WTC11 (cell line): ENCODE measurements at regions not wholly inside any gene's neighbourhood (a gene's known extent, or its start where the extent isn't known, plus 50 kb on each side); places are given as distances from the start of the nearest gene placed in this dataset.

Source experiments
- ATAC-seq: fragments of 200-7000 bp; cut with Tn5 transposase; 2 replicates; pipeline ENCODE4 v1.10.0; 2021; ENCODE audit warnings: mild to moderate bottlenecking, moderate library complexity
- CTCF ChIA-PET: fragments of 300-600 bp; sonication (Branson Sonifier 250); formaldehyde crosslinking; loops from one replicate; lab custom pipeline; 2021; ENCODE audit warnings: antibody characterized with exemption; lab: Charles Lee
- POLR2A ChIA-PET: fragments of 350-600 bp; sonication (Branson Sonifier 250); formaldehyde crosslinking; loops from one replicate; lab custom pipeline; 2021; ENCODE audit warnings: antibody characterized with exemption; lab: Charles Lee
- DNase-seq: peaks from one replicate; pipeline ENCODE4 v3.0.0; 2021; ENCODE audit warnings: low spot score
- H3K27ac Mint-ChIP-seq: 2 replicates; pipeline ENCODE4 v1.8.0; 2021; ENCODE audit warnings: mixed read lengths
- H3K27me3 Mint-ChIP-seq: 2 replicates; pipeline ENCODE4 v1.8.0; 2021; ENCODE audit warnings: low read depth, mild to moderate bottlenecking, moderate library complexity, mixed read lengths
- H3K36me3 Mint-ChIP-seq: 2 replicates; pipeline ENCODE4 v1.8.0; 2021; ENCODE audit warnings: mixed read lengths
- H3K4me1 Mint-ChIP-seq: 2 replicates; pipeline ENCODE4 v1.8.0; 2022; ENCODE audit warnings: mixed read lengths
- H3K4me3 Mint-ChIP-seq: 2 replicates; pipeline ENCODE4 v1.8.0; 2021; ENCODE audit warnings: mild to moderate bottlenecking, moderate library complexity, mixed read lengths
- H3K9me3 Mint-ChIP-seq: 2 replicates; pipeline ENCODE4 v1.8.0; 2021; ENCODE audit warnings: mixed read lengths
- AFF4 ChIP-seq: sonication (generic); formaldehyde crosslinking; IDR thresholded peaks from 2 replicates; pipeline ENCODE4 v1.8.1; 2023; ENCODE audit warnings: mild to moderate bottlenecking, missing genetic modification reagents, borderline replicate concordance
- AR ChIP-seq: fragments of 250-450 bp; sonication (Bioruptor Pico); IDR thresholded peaks from 2 replicates; pipeline ENCODE4 v1.9.0; 2021; ENCODE audit warnings: mild to moderate bottlenecking
- ARID4B ChIP-seq: sonication (generic); formaldehyde crosslinking; IDR thresholded peaks from 2 replicates; pipeline ENCODE4 v1.8.0; 2023; ENCODE audit warnings: missing genetic modification reagents, mild to moderate bottlenecking, borderline replicate concordance
- CTCF ChIP-seq: fragments of 200-600 bp; IDR thresholded peaks from 2 replicates; pipeline ENCODE4 v1.8.0; 2022; ENCODE audit warnings: antibody characterized with exemption
- GRHL2 ChIP-seq: fragments of 250-450 bp; sonication (Bioruptor Pico); IDR thresholded peaks from 2 replicates; pipeline ENCODE4 v1.8.0; 2022; ENCODE audit warnings: mild to moderate bottlenecking, moderate library complexity; ENCODE audit not compliant: insufficient replicate concordance, severe bottlenecking
- GTF2I ChIP-seq: fragments of 250-450 bp; sonication (Bioruptor Pico); conservative IDR thresholded peaks from 2 replicates; pipeline ENCODE4 v1.4.0; 2021; ENCODE audit warnings: mild to moderate bottlenecking
- HMGA2 ChIP-seq: fragments of 250-450 bp; sonication (Bioruptor Pico); IDR thresholded peaks from 2 replicates; pipeline ENCODE4 v1.4.0; 2021; ENCODE audit warnings: mild to moderate bottlenecking, moderate library complexity
- MAX ChIP-seq: sonication (generic); formaldehyde crosslinking; IDR thresholded peaks from 2 replicates; pipeline ENCODE4 v1.8.0; 2022; ENCODE audit warnings: mild to moderate bottlenecking, missing genetic modification reagents
- NR2C2 ChIP-seq: sonication (generic); formaldehyde crosslinking; IDR thresholded peaks from 2 replicates; pipeline ENCODE4 v1.8.0; 2022; ENCODE audit warnings: mild to moderate bottlenecking, missing genetic modification reagents
- ZBTB43 ChIP-seq: sonication (generic); formaldehyde crosslinking; IDR thresholded peaks from 2 replicates; pipeline ENCODE4 v1.8.1; 2023; ENCODE audit warnings: mild to moderate bottlenecking, missing genetic modification reagents
- ZNF138 ChIP-seq: sonication (generic); formaldehyde crosslinking; conservative IDR thresholded peaks from 2 replicates; pipeline ENCODE4 v1.8.1; 2022; ENCODE audit warnings: mild to moderate bottlenecking, moderate library complexity, missing genetic modification reagents
- ZNF396 ChIP-seq: fragments of 250-450 bp; sonication (Bioruptor Pico); IDR thresholded peaks from 2 replicates; pipeline ENCODE4 v1.8.0; 2021; ENCODE audit warnings: mild to moderate bottlenecking, moderate library complexity, borderline replicate concordance
- ZNF423 ChIP-seq: fragments of 250-450 bp; sonication (Bioruptor Pico); IDR thresholded peaks from 2 replicates; pipeline ENCODE4 v2.1.2; 2022; ENCODE audit warnings: mild to moderate bottlenecking, moderate library complexity

GRCh38 chr5:174573221-174573994, 151.0 kb upstream of the MSX2 start:
- ChIA-PET CTCF (interaction anchor here (1.4 kb wide), 1 partner anchor 154 kb away, joined by 5 read pairs; no protein-coding TSS in a partner anchor), POLR2A (no interaction called here)
- ATAC-seq = no peak; the same call in 1 of the 2 replicates
- H3K4me1 Mint-ChIP-seq = peaks cover 3% of the 10 kb centered on the region
- no peaks in the 10 kb centered on the region for H3K36me3 Mint-ChIP-seq
- TF ChIP-seq HMGA2 (CRISPR knock-in tag) (no peak), ARID4B (CRISPR knock-in tag) (no peak), ZNF138 (CRISPR knock-in tag) (no peak), NR2C2 (CRISPR knock-in tag) (no peak), MAX (CRISPR knock-in tag) (no peak), AFF4 (CRISPR knock-in tag) (no peak)
- no peak overlapping the region for H3K27ac Mint-ChIP-seq
- H3K9me3 Mint-ChIP-seq = no peaks in the 10 kb centered on the region
- DNase-seq = no peak
- H3K4me3 Mint-ChIP-seq = no peak overlapping the region
- no peaks in the 10 kb centered on the region for H3K27me3 Mint-ChIP-seq

GRCh38 chr5:174575043-174575442, 149.3 kb upstream of the MSX2 start:
- no peak overlapping the region for H3K4me3 Mint-ChIP-seq
- DNase-seq (no peak), ATAC-seq (no peak)
- H3K27ac Mint-ChIP-seq = no peak overlapping the region
- ChIA-PET POLR2A (interaction anchor here (0.6 kb wide), 1 partner anchor 167 kb away, joined by 3 read pairs; no protein-coding TSS in a partner anchor), CTCF (interaction anchor here (1.1 kb wide), 1 partner anchor 166 kb away, joined by 5 read pairs; no protein-coding TSS in a partner anchor)
- no peaks in the 10 kb centered on the region for H3K9me3 Mint-ChIP-seq
- no peak for TF ChIP-seq GTF2I
- no peak for TF ChIP-seq ZBTB43
- TF ChIP-seq ZNF396 (CRISPR knock-in tag) = no peak
- no peak for TF ChIP-seq ZNF138 (CRISPR knock-in tag)
- no peak for TF ChIP-seq HMGA2 (CRISPR knock-in tag)
- no peak for TF ChIP-seq AR (CRISPR knock-in tag)
- no peak for TF ChIP-seq ZNF423
- no peak for TF ChIP-seq CTCF
- TF ChIP-seq GRHL2 = no peak
- no peaks in the 10 kb centered on the region for H3K36me3 Mint-ChIP-seq
- no peaks in the 10 kb centered on the region for H3K27me3 Mint-ChIP-seq
- H3K4me1 Mint-ChIP-seq = peaks cover 3% of the 10 kb centered on the region
